ENCODE measurements at regions not wholly inside any gene's neighbourhood (a gene's known extent, or its start where the extent isn't known, plus 50 kb on each side); places are given as distances from the start of the nearest gene placed in this dataset.

DNA sequence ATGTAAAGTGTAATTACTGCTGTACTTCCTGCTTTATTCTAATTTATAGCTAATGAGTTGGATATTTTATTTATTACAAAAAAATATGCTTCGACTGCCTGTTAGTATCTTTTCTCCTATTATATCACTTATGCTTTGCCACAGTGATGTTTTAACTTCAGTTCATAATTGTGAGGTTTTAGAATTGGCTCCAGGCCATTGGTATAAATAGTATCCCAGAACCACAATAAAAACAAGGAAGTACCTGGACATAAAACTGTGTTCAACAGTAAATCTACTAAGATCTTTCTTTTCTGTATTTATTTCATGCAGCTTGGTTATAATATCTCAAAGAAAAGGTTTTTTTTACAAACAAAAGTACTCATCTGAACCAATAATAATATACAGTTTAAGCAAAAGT, 354.3 kb upstream of the CDH9 start (continued):
- TF ChIP-seq NANOG (IDR thresholded peaks at IDR 0.05; ENCODE audit: insufficient read depth, low read depth, low read length, poor library complexity, severe bottlenecking), result no peak

Data from H1 (cell line).